Posterior cingulate gyrus (tissue), 11 donors: ENCODE measurements at regions not wholly inside any gene's neighbourhood (a gene's known extent, or its start where the extent isn't known, plus 50 kb on each side); places are given as distances from the start of the nearest gene placed in this dataset.
"Not testable (repeated sequence)": the region's sequence is repeated elsewhere in the genome, so short reads cannot be mapped to it uniquely, and the experiment has no call there.

ENCODE experiments used
- DNase-seq, 10 donors: peaks; one replicate each; pipeline versions ENCODE4 v3.0.0 to v3.0.0-alpha.2; 2020 to 2021; ENCODE audit warnings: mixed read lengths in 3 of 10
- intact Hi-C: fragments of 100-400 bp; cut with DNase I; formaldehyde crosslinking; loops from one replicate; pipeline ENCODE4 v1.15.1; 2023

DNA sequence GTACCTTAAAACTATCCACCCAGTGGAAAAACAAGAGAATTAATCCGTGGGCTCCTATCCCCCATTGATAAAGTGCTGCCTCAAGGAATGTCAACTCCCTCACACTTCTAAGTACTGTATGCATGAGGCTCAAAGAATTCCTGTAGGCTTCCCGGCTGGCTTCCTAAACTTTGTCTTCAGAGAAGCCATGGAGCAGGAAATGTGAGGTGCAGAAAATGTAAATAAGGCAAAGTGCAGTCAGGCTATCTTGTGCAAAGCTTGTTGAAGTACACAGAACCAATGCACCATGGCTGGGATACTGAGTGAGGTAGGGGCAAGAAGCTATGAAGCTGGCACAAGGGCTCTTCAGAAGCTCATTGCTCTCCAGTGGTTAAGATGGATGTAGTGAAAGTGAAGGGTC, 611.0 kb downstream of the FSCB start:
- DNase-seq: no peak
- intact Hi-C loops: no loop called here

DNA sequence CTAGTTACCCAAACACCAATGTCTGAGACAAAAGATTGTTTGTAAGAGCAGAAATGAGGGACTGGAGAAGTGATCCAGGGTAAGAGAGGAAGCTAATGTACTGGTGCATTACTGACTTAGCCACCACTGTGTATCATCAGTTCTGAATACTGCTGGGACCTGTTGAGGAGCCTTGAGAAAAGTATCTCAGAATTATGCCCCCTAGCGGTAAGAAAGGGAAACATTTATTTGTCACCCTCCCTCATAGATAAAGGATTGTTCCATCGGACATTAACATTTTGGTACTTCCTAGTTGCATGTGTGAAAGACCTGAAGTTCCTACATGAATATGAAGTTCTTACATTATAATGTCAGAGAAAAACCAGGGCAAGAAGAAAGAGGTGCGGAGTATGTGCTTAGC, 612.5 kb downstream of the FSCB start:
- no peak for DNase-seq
- intact Hi-C loops: no loop called here

GRCh38 chr14:43887523-43887922, 619.6 kb downstream of the FSCB start:
- DNase-seq: no peak
- intact Hi-C loops: no loop called here

DNA sequence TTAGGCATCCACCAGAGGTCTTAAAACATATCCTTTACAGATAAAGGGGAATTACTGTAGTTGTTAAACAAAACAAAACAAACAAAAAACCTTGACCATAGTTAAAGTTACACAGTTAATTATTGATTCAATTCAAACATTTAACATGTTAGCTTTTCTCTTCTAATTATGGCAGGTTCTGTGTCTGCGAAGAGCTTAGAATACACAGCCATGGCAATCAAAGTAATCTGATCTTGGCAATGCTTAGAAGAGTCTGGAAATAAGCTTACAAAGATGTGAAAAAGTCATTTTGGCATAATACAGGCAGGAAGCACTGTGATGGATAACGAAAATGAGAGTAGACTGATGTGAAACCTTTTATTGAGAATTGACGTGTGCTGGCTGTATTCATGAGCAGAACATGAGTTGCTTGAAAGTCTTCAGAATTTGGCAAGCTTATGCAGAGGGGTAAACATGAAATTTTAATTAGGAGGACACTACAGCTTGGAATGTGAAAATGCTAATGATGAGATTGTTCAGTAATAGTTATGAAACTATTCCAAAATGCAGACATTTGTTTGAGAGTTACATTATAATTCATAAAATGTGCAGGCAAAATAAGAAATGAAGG, 629.6 kb downstream of the FSCB start:
- DNase-seq: no peak
- intact Hi-C loops: no loop called here

DNA sequence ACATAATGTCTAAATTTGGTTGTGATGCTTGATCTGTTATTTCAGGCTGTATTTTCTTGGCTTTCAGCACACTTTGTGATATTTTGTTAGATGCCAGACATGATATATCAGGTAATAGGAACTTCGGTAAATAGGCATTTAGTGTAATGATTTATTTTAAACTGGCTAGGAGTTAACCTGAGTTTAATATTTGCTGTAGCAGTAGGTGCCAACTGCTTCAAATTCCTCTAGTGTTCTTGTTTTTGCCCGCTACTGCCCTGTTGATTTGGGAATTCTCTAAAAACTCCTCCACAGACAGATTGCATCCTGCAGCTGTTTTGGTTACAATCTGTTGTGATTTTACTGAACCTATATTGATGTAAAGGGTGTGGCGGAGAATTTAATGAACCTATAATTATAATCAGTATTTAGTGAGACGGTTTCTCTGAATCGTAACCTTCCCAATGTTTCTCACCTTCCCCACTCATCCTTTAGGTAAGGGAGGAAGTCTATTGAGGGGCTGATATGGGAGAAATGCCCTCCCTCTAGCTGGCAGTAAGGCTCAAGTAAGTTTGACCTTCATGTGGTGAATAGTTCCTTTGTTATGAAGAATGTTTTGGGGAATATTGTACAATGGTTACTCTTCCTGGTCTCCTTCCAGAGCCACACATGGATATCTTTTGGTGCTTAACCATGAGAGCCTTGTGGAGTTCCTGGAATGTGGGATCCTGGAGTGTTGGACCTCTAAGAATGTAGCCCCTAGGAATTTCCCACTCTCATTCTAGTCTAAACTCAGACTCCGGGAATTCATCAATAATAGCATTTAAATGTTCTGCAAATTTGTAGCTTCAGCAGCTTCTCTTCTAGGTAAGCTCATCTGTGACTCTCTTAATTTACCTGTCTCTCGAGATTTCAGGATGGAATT, 634.1 kb downstream of the FSCB start:
- intact Hi-C loops: no loop called here
- DNase-seq: no peak

GRCh38 chr14:43872222-43872621, 634.9 kb downstream of the FSCB start:
- DNase-seq: no peak
- intact Hi-C loops: no loop called here

DNA sequence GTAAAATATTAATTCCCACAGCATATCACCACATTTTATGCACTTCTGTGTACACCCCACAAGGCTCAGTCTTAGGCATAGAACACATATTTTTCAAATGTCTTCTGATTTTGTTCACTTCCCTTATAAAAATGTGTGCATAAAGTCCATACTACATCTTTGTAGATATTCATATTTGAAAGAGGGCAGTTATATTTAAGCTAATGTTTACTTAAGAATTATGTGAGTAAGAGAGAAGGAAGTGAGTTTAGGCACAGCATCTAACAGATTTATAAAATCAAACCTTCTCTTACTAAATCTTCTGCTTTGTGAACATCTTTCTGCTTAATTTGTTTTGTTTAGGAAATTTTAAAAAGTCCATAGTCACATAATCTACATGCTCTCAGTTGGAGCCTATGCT, 648.1 kb downstream of the FSCB start:
- no peak for DNase-seq
- intact Hi-C loops: no loop called here

GRCh38 chr14:43855556-43855955, 651.5 kb downstream of the FSCB start:
- DNase-seq: no peak
- intact Hi-C loops: no loop called here

GRCh38 chr14:43853541-43853940, 653.5 kb downstream of the FSCB start:
- intact Hi-C loops: no loop called here
- no peak for DNase-seq

GRCh38 chr14:43803076-43803689, 703.9 kb downstream of the FSCB start:
- DNase-seq: no peak
- intact Hi-C loops: no loop called here

DNA sequence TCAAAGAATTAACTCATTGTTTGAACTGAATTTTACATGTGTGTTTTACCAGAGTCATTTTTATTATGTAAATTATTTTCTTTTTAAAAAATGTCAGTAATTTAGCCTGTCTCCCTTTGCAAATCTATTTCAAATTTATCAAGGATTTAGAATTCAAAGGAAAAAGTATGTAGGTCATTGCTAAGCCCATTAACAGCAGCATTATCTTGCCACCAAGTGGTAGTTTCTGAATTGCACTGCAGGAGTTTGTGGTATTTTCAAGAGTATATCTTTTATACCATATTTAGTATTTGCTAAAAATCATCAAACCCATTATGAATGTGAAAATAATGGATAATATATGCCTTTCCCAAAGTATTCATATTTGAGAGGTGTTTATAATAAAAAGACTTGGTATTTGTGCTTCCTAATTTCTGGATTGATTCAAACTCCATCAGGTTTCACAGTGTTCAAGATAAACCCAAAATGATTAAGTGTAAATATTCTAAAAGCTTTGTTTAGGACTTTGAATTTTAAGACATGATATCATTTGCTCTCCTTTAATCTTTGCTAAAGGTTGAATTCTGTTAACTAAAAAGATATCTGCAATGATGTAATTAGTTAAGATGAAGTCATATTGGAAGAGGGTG, 711.4 kb downstream of the FSCB start:
- no peak for DNase-seq
- intact Hi-C loops: no loop called here

GRCh38 chr14:43793579-43793978, 713.5 kb downstream of the FSCB start:
- intact Hi-C loops: no loop called here
- DNase-seq: no peak

- no peak for DNase-seq
- intact Hi-C loops: no loop called here
Measured at GRCh38 chr14:43792980-43793379, 714.1 kb downstream of the FSCB start.

DNA sequence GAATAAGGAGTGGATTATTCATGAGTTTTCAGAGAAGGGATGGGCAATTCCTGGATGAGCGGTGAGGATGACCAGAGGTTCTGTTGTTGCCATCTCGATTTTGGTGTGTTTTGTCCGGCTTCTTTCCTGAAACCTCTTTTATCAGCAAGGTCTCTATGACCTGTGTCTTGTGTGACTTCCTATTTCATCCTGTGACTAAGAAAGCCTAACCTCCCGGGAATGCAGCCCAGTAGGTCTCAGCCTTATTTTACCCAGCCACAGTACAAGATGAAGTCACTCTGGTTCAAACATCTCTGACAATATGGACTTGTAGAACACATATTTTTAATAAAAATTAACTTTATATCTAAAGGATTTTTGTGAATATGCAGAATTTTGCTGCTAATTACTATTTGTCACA, 716.4 kb downstream of the FSCB start:
- intact Hi-C loops: no loop called here
- no peak for DNase-seq

DNA sequence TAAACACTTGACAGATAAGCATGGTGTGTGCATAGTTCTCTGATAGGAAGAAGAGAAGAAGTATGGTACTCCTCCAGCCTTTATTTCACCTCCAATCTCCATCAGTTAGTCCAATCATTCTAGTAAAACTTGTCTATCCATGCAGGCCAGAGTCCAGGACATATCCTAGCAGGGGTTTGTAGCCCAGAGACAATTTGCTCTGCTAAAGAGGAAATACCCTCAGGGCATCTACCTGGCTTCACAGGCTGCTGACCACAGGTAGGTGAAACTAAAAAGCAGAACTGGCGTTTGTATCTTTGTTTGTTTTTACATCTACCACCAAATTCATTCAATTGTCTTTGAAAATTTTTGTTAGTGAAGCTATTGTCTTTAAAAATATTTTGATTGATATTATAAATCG, 717.6 kb downstream of the FSCB start:
- DNase-seq: no peak
- intact Hi-C loops: no loop called here

GRCh38 chr14:43786066-43786762, 720.9 kb downstream of the FSCB start:
- no peak for DNase-seq
- intact Hi-C loops: no loop called here

GRCh38 chr14:43784432-43784831, 722.7 kb downstream of the FSCB start:
- DNase-seq, intact Hi-C loops: not testable (repeated sequence)

DNA sequence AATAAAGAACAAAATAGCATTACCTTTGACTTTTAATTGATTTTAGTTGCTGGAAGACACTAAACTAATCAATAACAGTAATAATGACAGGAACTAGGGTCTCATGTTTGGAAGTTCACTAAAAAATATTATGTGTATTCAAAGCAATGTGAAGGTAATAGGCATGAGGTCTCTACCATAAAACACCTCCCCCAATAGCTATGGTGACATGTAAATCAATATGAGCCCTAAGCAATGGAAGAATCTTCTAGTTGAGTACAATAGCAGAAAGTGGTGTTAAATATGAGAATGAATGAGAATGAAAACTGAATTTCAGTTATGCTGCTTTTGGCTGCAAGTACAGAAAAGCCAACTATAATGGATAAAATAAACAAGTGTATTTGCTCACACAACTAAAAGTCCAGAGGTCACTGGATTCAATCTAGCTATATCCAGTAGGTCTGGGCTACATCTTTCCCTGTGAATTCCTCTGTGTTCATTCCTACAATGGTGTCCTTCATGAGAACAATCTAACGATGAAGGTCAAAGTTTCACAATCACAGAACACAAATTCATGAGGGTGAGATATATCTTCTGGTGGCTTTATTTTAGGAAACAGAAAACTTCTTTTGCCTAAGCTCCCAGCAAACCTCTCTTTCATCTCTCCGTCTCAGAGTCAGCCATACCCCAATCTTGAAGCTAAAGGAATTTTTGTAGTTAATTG, 728.0 kb downstream of the FSCB start:
- intact Hi-C loops: no loop called here
- no peak for DNase-seq

DNA sequence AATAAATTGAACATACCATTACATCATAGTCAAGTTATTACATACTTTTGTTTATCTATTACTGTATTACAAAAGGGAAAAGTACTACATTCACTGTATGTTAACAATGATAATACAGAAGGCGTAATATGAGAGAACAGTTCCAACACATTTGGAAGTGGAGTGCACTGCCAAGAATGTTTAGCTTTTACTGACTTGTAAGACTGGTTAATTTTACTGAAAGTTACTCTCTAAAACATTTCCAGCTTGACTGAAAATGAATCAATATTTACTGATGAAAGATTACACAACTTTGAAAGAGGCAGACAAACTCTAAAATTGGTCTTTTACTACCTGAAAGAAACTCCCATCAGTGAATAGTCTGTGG, 728.5 kb downstream of the FSCB start:
- intact Hi-C loops: no loop called here
- no peak for DNase-seq

DNA sequence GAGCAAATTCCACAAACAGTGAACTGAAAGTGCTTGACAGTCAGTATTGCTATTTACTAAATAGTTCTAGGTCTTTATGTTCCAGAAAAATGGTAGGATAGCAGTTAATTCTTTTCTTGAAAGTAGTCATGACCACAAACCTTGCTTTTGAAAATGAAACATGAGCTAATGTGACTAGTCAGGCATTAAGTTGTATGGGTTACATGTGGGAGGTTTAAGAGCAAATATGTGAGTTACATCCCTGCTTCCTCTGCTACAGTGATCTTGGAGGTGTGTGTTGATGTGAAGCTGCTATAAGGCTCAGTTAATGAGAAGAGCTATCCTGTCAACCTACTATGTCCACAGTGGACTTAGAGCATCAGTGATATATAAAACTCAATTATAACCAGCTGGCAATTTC, 741.6 kb downstream of the FSCB start:
- DNase-seq: no peak
- intact Hi-C loops: no loop called here
